ENCODE measurements at regions not wholly inside any gene's neighbourhood (a gene's known extent, or its start where the extent isn't known, plus 50 kb on each side); places are given as distances from the start of the nearest gene placed in this dataset.
"Not testable (repeated sequence)": the region's sequence is repeated elsewhere in the genome, so short reads cannot be mapped to it uniquely, and the experiment has no call there.

DNA sequence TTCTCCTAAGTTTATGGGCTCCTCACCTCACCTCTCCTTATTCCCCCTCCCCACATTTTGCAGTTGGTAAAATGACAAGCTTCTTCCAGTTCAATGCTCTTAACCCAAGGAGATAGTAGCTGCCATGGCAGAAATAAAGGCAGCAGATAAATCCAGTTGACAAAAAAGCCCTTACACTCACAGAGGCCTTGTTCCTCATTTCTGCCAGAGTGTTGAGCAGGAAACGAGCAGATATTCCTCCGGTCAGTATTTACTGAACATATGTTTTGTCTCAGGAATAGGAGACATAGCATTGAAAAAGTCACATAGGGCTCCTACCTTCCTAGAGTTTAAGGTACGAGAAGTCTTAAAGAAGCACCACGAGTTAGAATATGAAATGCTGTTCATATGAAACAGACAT lies 493.7 kb upstream of the TNP1 start:
- H3K27me3 Mint-ChIP-seq (ENCODE audit: low read depth), result peaks cover 5% of the 10 kb centered on the region
- no peaks in the 10 kb centered on the region for H3K36me3 Mint-ChIP-seq (ENCODE audit: insufficient read depth)
- no peaks in the 10 kb centered on the region for H3K4me1 Mint-ChIP-seq (ENCODE audit: low read depth)
- DNase-seq, result no peak
- peaks cover 5% of the 10 kb centered on the region for H3K9me3 Mint-ChIP-seq
- no peak for ATAC-seq
- no peak overlapping the region for H3K4me3 Mint-ChIP-seq

DNA sequence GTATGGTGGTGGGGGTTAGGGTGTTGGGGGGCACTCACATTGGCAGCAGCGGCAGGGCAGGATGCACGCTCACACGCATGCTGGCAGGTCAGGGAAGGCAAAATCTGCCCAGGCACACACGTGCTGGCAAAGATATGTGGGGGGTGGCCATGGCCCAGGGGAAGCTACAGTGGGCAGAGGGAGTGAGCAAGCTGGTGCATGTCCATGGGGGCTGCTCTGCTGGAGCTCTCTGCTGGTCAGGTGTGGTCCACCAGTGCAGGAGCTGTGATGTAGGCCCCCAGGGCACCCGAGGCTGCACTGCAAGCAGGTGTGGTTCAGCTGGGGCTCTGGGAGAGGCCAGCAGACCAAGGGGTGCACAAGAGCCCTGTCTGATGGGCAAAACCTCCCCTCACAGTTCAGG lies 491.5 kb upstream of the TNP1 start:
- DNase-seq (no peak), ATAC-seq (no peak)
- H3K4me1 Mint-ChIP-seq (ENCODE audit: low read depth), result no peaks in the 10 kb centered on the region
- H3K9me3 Mint-ChIP-seq, result peaks cover 11% of the 10 kb centered on the region
- no peaks in the 10 kb centered on the region for H3K36me3 Mint-ChIP-seq (ENCODE audit: insufficient read depth)
- H3K4me3 Mint-ChIP-seq, result no peak overlapping the region
- peaks cover 5% of the 10 kb centered on the region for H3K27me3 Mint-ChIP-seq (ENCODE audit: low read depth)

DNA sequence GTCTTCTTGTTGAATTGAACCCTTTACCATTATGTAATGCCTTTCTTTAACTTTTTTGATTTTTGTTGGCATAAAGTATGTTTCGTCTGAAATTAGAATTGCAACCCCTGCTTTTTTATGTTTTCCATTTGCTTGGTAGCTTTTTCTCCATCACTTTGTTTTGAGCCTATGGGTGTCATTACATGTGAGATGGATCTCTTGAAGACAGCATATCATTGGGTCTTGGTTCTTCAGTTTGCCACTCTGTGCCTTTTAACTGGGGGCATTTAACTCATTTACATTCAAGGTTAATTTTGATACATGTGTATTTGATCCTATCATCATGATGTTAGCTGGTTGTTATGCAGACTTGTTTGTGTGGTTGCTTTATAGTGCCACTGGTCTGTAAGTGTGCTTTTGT lies 489.4 kb upstream of the TNP1 start:
- Mint-ChIP-seq H3K4me3 (no peak overlapping the region), H3K27me3 (ENCODE audit: low read depth) (peaks cover 3% of the 10 kb centered on the region), H3K36me3 (ENCODE audit: insufficient read depth) (no peaks in the 10 kb centered on the region), H3K9me3 (peaks cover 11% of the 10 kb centered on the region), H3K4me1 (ENCODE audit: low read depth) (no peaks in the 10 kb centered on the region)
- no peak for ATAC-seq
- DNase-seq, result no peak

DNA sequence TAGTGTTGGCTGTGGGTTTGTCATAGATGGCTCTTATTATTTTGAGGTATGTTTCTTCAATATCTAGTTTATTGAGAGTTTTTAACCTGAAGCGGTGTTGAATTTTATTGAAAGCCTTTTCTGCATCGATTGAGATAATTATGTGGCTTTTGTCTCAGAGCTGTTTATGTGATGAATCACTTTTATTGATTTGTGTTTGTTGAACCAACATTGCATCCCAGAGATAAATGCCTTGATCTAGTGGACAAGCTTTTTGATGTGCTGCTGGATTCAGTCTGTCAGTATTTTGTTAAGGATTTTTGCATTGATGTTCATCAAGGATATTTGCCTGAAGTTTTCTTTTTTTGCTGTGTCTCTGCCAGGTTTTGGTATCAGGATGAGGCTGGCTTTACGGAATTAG lies 487.8 kb upstream of the TNP1 start:
- not testable (repeated sequence) for H3K4me3 Mint-ChIP-seq; H3K27me3 Mint-ChIP-seq (ENCODE audit: low read depth); H3K36me3 Mint-ChIP-seq (ENCODE audit: insufficient read depth); DNase-seq; ATAC-seq; H3K4me1 Mint-ChIP-seq (ENCODE audit: low read depth)
- peaks cover 11% of the 10 kb centered on the region for H3K9me3 Mint-ChIP-seq

DNA sequence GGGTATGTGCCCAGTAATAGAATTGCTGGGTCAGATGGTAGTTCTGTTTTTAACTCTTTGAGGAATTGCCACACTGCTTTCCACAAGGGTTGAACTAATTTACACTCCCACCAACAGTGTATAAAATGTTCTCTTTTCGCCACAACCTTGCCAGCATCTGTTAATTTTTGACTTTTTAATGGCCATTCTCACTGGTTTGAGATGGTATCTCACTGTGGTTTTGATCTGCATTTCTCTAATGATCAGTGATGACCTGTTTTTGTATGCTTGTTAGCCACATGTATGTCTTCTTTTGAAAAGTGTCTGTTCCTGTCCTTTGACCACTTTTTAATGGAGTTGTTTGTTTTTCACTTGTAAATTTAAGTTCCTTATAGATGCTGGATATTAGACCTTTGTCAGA lies 486.2 kb upstream of the TNP1 start:
- H3K36me3 Mint-ChIP-seq (ENCODE audit: insufficient read depth); H3K4me3 Mint-ChIP-seq; H3K27me3 Mint-ChIP-seq (ENCODE audit: low read depth); ATAC-seq; DNase-seq; H3K4me1 Mint-ChIP-seq (ENCODE audit: low read depth): not testable (repeated sequence)
- H3K9me3 Mint-ChIP-seq, result peaks cover 11% of the 10 kb centered on the region

DNA sequence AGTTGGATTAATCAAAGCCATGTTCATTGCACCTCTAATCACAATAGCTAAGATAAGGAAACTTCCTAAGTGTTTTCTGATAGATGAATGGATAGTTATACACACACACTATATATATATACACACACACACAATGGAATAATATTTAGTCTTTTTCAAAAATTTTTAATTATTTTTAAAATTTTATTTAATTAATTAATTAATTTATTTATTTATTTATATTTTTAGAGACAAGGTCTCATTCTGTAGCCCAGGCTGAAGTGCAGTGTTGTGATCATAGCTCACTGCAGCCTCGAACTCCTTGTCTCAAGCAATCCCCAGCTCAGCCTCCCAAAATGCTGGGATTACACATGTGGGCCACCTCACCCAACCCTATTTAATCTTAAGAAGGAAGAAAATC lies 481.0 kb upstream of the TNP1 start:
- H3K4me1 Mint-ChIP-seq (ENCODE audit: low read depth), result no peaks in the 10 kb centered on the region
- no peak for DNase-seq
- no peak overlapping the region for H3K4me3 Mint-ChIP-seq
- H3K9me3 Mint-ChIP-seq, result no peaks in the 10 kb centered on the region
- no peaks in the 10 kb centered on the region for H3K27me3 Mint-ChIP-seq (ENCODE audit: low read depth)
- H3K36me3 Mint-ChIP-seq (ENCODE audit: insufficient read depth), result no peaks in the 10 kb centered on the region
- no peak for ATAC-seq

DNA sequence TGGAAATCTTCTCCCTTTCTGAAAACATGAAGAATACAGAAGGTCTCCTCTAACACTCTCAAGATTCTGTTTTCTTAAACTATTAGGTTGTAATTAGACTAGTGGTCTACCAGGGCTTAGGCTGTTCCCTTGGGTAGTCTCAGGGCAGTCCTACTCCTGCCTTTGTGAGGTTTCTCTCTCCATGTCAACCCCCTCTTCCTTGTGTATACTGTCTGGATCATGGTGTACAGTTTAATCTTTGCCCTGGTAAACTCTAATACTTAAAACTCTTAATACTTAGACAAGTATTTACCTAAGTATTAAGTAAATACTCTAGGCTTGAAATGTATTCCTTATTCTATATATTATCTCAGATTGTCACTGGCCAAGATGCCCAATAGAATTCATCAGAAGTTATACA lies 480.3 kb upstream of the TNP1 start:
- Mint-ChIP-seq H3K36me3 (ENCODE audit: insufficient read depth) (no peaks in the 10 kb centered on the region), H3K27me3 (ENCODE audit: low read depth) (no peaks in the 10 kb centered on the region), H3K4me3 (no peak overlapping the region), H3K4me1 (ENCODE audit: low read depth) (no peaks in the 10 kb centered on the region), H3K9me3 (no peaks in the 10 kb centered on the region)
- DNase-seq, result no peak
- ATAC-seq, result no peak

DNA sequence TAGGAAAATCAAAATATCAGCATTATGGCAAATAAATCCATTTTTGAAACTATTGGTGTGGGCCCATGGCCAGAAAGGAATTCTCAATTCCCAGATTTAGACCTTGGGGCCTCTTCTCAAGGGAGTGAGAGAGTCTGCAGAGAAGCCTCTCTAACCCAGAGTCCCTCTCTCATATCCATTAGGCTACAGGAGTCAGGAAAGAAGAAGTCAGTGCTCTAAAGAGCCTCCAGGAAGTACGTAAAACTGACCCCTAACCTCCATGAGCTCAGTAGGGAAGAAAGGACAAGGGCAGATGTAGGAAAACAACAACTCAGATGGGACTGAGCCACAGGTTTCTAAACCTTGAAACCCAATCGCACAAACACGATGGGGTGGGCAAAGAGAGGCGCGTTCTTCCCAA lies 479.9 kb upstream of the TNP1 start:
- no peaks in the 10 kb centered on the region for H3K36me3 Mint-ChIP-seq (ENCODE audit: insufficient read depth)
- DNase-seq (no peak), ATAC-seq (no peak)
- H3K4me1 Mint-ChIP-seq (ENCODE audit: low read depth), result no peaks in the 10 kb centered on the region
- no peak overlapping the region for H3K4me3 Mint-ChIP-seq
- H3K9me3 Mint-ChIP-seq, result no peaks in the 10 kb centered on the region
- H3K27me3 Mint-ChIP-seq (ENCODE audit: low read depth), result no peaks in the 10 kb centered on the region

DNA sequence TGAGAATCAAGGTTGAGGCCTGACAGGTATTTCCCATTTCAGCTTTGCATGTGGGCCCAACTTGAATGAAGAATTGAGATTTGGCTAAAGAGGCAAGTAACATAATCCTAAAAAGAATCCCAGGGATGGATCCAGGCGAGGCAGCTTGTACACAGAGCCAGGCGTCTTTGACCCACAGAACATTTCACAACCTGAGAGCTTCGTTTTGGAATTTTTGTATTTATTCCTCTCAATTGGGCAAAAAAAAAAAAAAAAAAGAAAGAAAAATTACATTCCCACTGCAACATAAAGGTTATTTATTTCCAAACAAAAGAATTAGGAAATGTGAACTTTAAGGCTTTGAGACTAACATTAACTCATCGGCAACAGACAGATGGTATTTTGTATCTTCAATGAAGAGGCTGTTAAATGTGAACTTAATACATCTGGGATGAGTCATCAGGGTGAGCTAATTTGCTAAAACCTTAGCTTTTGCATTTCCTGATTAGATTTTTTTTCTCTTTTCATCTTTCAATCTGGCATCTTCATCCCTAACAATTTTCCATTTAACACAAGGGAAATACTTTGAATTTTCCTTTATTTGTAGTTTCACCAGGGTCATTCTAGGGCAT lies 478.5 kb upstream of the TNP1 start:
- H3K4me3 Mint-ChIP-seq, result no peak overlapping the region
- H3K4me1 Mint-ChIP-seq (ENCODE audit: low read depth), result no peaks in the 10 kb centered on the region
- H3K9me3 Mint-ChIP-seq, result no peaks in the 10 kb centered on the region
- no peaks in the 10 kb centered on the region for H3K27me3 Mint-ChIP-seq (ENCODE audit: low read depth)
- no peaks in the 10 kb centered on the region for H3K36me3 Mint-ChIP-seq (ENCODE audit: insufficient read depth)
- ATAC-seq (no peak), DNase-seq (no peak)

DNA sequence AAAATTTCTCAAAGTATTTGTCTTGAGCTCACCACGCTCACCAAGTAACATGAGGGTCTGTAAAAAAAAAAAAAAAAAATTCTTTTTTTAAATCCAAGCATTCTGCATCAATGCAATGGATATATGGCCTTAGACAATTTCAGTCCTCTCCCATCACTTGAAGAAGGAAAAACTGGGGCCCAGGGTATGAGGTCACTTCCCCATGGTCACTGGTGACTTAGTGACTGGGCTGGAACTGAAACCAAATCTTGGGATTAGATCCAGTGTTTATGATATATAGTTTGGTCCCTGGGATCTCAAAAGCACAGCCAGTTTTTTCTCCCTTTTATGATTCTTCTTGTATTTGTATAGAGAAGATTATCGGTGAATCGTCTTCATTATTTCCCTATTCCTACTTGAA lies 477.9 kb upstream of the TNP1 start:
- Mint-ChIP-seq H3K4me3 (no peak overlapping the region), H3K36me3 (ENCODE audit: insufficient read depth) (no peaks in the 10 kb centered on the region), H3K27me3 (ENCODE audit: low read depth) (no peaks in the 10 kb centered on the region), H3K9me3 (no peaks in the 10 kb centered on the region), H3K4me1 (ENCODE audit: low read depth) (no peaks in the 10 kb centered on the region)
- ATAC-seq (no peak), DNase-seq (no peak)

DNA sequence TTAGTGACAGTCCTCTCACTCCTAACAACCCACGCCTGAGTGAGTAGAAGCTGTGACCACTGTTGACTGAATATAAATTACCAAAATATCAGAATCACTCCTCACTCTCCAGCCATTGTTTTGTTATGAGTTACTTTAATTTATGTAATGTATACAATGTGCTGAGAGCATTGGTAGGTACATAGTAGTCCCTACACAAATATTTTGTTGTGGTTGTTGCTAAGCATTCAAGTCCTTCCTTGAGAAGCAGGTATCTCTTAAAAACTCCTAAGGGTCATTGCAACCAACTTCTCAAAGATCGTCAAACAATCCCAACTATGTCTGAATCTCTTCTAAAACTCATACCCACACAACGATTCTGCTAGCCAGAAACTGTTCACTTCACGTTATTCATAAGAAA lies 476.8 kb upstream of the TNP1 start:
- H3K4me3 Mint-ChIP-seq, result no peak overlapping the region
- no peaks in the 10 kb centered on the region for H3K9me3 Mint-ChIP-seq
- no peak for ATAC-seq
- no peaks in the 10 kb centered on the region for H3K27me3 Mint-ChIP-seq (ENCODE audit: low read depth)
- H3K36me3 Mint-ChIP-seq (ENCODE audit: insufficient read depth), result no peaks in the 10 kb centered on the region
- no peak for DNase-seq
- no peaks in the 10 kb centered on the region for H3K4me1 Mint-ChIP-seq (ENCODE audit: low read depth)

DNA sequence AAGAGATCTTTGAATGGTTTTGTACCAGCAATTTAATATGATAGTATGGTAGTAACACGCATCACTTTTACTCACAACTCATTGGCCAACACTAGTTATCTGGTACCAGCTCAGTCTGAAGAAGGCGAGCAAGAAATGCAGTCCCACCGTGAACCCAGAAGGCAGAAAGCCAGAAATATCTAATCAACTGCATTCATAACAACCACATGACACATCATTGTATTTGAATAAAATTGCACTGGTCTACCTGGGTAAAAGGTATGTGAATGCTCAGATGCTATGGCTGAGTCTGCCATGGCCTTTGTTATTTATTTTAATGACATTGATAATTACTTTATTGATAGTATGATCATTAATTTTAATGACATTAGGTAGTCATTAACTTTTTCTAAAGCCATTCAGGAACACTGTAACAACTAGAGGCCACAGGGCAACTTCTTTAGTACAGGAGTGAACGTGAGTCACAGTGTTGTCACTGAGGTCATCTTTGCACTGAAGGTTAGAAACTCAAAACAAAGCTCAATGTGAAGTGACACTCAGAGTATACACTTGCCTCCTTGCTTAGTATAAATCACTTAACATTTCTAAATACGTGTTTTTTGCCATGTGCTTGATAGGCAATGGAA lies 475.6 kb upstream of the TNP1 start:
- Mint-ChIP-seq H3K27me3 (ENCODE audit: low read depth) (no peaks in the 10 kb centered on the region), H3K36me3 (ENCODE audit: insufficient read depth) (no peaks in the 10 kb centered on the region), H3K4me1 (ENCODE audit: low read depth) (no peaks in the 10 kb centered on the region), H3K9me3 (no peaks in the 10 kb centered on the region), H3K4me3 (no peak overlapping the region)
- no peak for ATAC-seq
- no peak for DNase-seq

DNA sequence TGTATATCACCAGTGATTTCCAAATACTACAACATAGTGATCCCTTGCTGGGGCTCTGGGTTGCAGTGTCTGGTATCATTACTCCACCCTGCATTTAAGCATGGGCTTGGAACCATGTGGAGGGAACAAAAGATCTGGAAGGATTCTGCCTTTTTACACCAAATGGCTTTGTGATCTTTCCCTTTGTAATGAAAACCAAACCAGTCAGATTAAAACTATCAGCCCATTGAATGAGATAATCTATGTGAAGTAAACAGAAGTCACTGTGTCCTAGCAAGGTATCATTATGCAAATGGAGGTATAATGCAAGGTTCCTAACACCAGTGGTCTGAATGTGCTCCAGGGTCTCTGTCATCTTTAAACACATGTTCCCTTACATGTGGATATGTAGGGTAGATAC lies 474.7 kb upstream of the TNP1 start:
- H3K36me3 Mint-ChIP-seq (ENCODE audit: insufficient read depth), result no peaks in the 10 kb centered on the region
- no peaks in the 10 kb centered on the region for H3K4me1 Mint-ChIP-seq (ENCODE audit: low read depth)
- H3K4me3 Mint-ChIP-seq, result no peak overlapping the region
- ATAC-seq (no peak), DNase-seq (no peak)
- no peaks in the 10 kb centered on the region for H3K9me3 Mint-ChIP-seq
- H3K27me3 Mint-ChIP-seq (ENCODE audit: low read depth), result no peaks in the 10 kb centered on the region

DNA sequence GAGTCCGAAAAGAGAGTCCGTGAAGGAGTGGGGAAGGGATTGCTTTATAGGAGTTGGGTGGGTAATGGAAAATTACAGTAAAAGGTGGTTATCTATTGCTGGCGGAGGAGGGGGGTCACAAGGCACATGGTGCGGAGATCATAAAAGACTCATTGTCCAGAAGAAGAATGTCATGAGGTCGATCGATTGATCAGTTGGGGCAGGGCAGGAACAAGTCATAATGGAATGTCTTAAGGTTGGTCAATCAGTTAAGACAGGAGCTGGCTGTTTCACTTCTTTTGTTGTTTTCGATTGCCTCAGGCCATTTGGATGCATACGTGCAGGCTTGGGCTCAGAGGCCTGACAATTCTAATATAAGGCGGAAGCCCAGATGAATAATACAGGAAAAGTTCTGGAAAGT lies 473.0 kb upstream of the TNP1 start:
- Mint-ChIP-seq H3K4me1 (ENCODE audit: low read depth) (no peaks in the 10 kb centered on the region), H3K9me3 (no peaks in the 10 kb centered on the region), H3K27me3 (ENCODE audit: low read depth) (no peaks in the 10 kb centered on the region), H3K36me3 (ENCODE audit: insufficient read depth) (no peaks in the 10 kb centered on the region), H3K4me3 (no peak overlapping the region)
- ATAC-seq (no peak), DNase-seq (no peak)

DNA sequence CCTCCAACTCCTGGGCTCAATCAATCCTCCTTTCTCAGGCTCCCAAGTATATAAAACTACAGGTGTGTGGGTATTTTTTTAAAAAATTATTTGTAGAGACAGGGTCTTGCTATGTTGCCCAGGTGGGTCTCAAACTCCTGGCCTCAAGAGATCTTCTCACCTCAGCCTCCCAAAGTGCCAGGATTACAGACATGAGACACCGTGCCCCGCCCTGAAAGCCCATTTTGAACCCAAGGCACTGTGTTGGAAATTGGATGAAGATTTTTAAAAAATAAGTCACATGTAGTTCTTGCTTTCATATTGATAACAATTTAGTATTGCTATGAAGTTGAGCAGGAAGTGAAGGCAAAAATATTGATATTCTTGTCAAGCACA lies 472.5 kb upstream of the TNP1 start:
- H3K36me3 Mint-ChIP-seq (ENCODE audit: insufficient read depth), result no peaks in the 10 kb centered on the region
- no peaks in the 10 kb centered on the region for H3K9me3 Mint-ChIP-seq
- no peaks in the 10 kb centered on the region for H3K4me1 Mint-ChIP-seq (ENCODE audit: low read depth)
- H3K4me3 Mint-ChIP-seq, result no peak overlapping the region
- ATAC-seq (no peak), DNase-seq (no peak)
- no peaks in the 10 kb centered on the region for H3K27me3 Mint-ChIP-seq (ENCODE audit: low read depth)

All from activated T-cell treated with anti-CD3 and anti-CD28 coated beads, Interleukin-2, amount 50 U/mL, for 4 hours (primary cell).